CD14-positive monocyte (primary cell): ENCODE measurements at regions not wholly inside any gene's neighbourhood (a gene's known extent, or its start where the extent isn't known, plus 50 kb on each side); places are given as distances from the start of the nearest gene placed in this dataset.
"Not testable (repeated sequence)": the region's sequence is repeated elsewhere in the genome, so short reads cannot be mapped to it uniquely, and the experiment has no call there.

Experiments used
- DNase-seq, 3 donors: peaks; one replicate each; pipeline ENCODE4 v3.0.0-alpha.2; 2011 to 2022
- H2AFZ ChIP-seq: 2 replicates; pipeline ENCODE4 v1.6.0; 2012; ENCODE audit warnings: mild to moderate bottlenecking, low read depth, low read length, inconsistent platforms; ENCODE audit not compliant: insufficient read depth, poor library complexity, severe bottlenecking
- H3K27ac ChIP-seq, 2 donors: 1 replicate in 1 of 2; 2 replicates in 1 of 2; pipeline ENCODE4 v1.5.1; 2012 to 2013; ENCODE audit warnings: low read length in 2 of 2, control low read depth in 1 of 2, inconsistent platforms in 1 of 2, low read depth in 1 of 2, mild to moderate bottlenecking in 1 of 2
- H3K27me3 ChIP-seq, 2 donors: one replicate each; pipeline versions ENCODE4 v1.6.0 to v1.6.1; 2011 to 2013; ENCODE audit warnings: low read length in 2 of 2; ENCODE audit not compliant: control insufficient read depth in 2 of 2, insufficient read depth in 2 of 2
- H3K36me3 ChIP-seq, 2 donors: replicated peaks in 1 of 2; 1 replicate in 1 of 2; 2 replicates in 1 of 2; pipeline versions ENCODE4 v1.5.1 to v1.6.1; 2012 to 2013; ENCODE audit warnings: low read length in 2 of 2, control low read depth in 1 of 2, inconsistent platforms in 1 of 2, mild to moderate bottlenecking in 1 of 2; ENCODE audit not compliant: insufficient read depth in 2 of 2, control insufficient read depth in 1 of 2
- H3K4me1 ChIP-seq, 2 donors: 1 replicate in 1 of 2; 2 replicates in 1 of 2; pipeline versions ENCODE4 v1.5.1 to v1.6.1; 2012 to 2013; ENCODE audit warnings: low read length in 2 of 2, control low read depth in 1 of 2, inconsistent platforms in 1 of 2, mild to moderate bottlenecking in 1 of 2, moderate library complexity in 1 of 2; ENCODE audit not compliant: insufficient read depth in 2 of 2, control insufficient read depth in 1 of 2
- H3K4me2 ChIP-seq: replicated peaks from 2 replicates; pipeline ENCODE3; 2012; ENCODE audit warnings: low read length, moderate library complexity, mild to moderate bottlenecking; ENCODE audit not compliant: poor library complexity, severe bottlenecking; ENCODE audit errors: extremely low read depth
- H3K4me3 ChIP-seq, 3 experiments: fragments of 200-600 bp in 1 of 3; sonication (generic) in 1 of 3; replicated peaks in 1 of 3; 1 replicate in 2 of 3; 2 replicates in 1 of 3; pipeline ENCODE4 v1.5.1; 2011 to 2013; ENCODE audit warnings: low read length in 3 of 3, mild to moderate bottlenecking in 3 of 3, control low read depth in 2 of 3, low read depth in 2 of 3, inconsistent platforms in 1 of 3, moderate library complexity in 1 of 3
- H3K79me2 ChIP-seq: 2 replicates; pipeline ENCODE4 v1.6.0; 2012; ENCODE audit warnings: mild to moderate bottlenecking, control low read depth, inconsistent platforms, low read length, moderate library complexity; ENCODE audit not compliant: insufficient read depth
- H3K9ac ChIP-seq: 2 replicates; pipeline ENCODE4 v1.6.0; 2017; ENCODE audit warnings: low read length, mild to moderate bottlenecking; ENCODE audit not compliant: insufficient read depth, poor library complexity, severe bottlenecking
- H3K9me3 ChIP-seq, 2 donors: replicated peaks in 1 of 2; 1 replicate in 1 of 2; 2 replicates in 1 of 2; pipeline versions ENCODE4 v1.5.1 to v1.6.1; 2012 to 2013; ENCODE audit warnings: low read length in 2 of 2, control low read depth in 1 of 2; ENCODE audit not compliant: control insufficient read depth in 1 of 2, insufficient read depth in 1 of 2
- H4K20me1 ChIP-seq: 2 replicates; pipeline ENCODE4 v1.6.0; 2012; ENCODE audit warnings: mild to moderate bottlenecking, low read length, control low read depth, moderate library complexity; ENCODE audit not compliant: insufficient read depth
- H3K27ac Mint-ChIP-seq, 7 donors: one replicate each; pipeline ENCODE4 v1.8.0; 2020; ENCODE audit warnings: mild to moderate bottlenecking in 7 of 7, mixed read lengths in 7 of 7, moderate library complexity in 6 of 7, inconsistent platforms in 2 of 7
- H3K27me3 Mint-ChIP-seq, 3 donors: one replicate each; pipeline ENCODE4 v1.8.0; 2021 to 2022; ENCODE audit warnings: low read depth in 3 of 3, mild to moderate bottlenecking in 3 of 3, mixed read lengths in 3 of 3, moderate library complexity in 3 of 3, inconsistent platforms in 1 of 3
- H3K36me3 Mint-ChIP-seq, 2 donors: one replicate each; pipeline ENCODE4 v1.8.0; 2020; ENCODE audit warnings: mixed read lengths in 2 of 2, inconsistent platforms in 1 of 2, mild to moderate bottlenecking in 1 of 2
- H3K4me1 Mint-ChIP-seq: one replicate; pipeline ENCODE4 v1.8.0; 2020; ENCODE audit warnings: mild to moderate bottlenecking, mixed read lengths
- H3K4me3 Mint-ChIP-seq, 2 donors: one replicate each; pipeline ENCODE4 v1.8.0; 2020; ENCODE audit warnings: mild to moderate bottlenecking in 2 of 2, mixed read lengths in 2 of 2, moderate library complexity in 1 of 2
- H3K9me3 Mint-ChIP-seq, 7 donors: one replicate each; pipeline ENCODE4 v1.8.0; 2020 to 2022; ENCODE audit warnings: mixed read lengths in 7 of 7, mild to moderate bottlenecking in 6 of 7, moderate library complexity in 6 of 7, inconsistent platforms in 2 of 7
- WGBS: methylation state at CpG from one replicate; pipeline ENCODE4 v1.1.5; 2013; ENCODE audit warnings: missing lambda C conversion rate; ENCODE audit not compliant: insufficient coverage; 5-methylcytosine and 5-hydroxymethylcytosine counted together
- intact Hi-C, 2 donors: fragments of 100-400 bp; cut with micrococcal nuclease; formaldehyde crosslinking; loops; one replicate each; pipeline versions ENCODE4 v1.15.0 to v1.15.1; 2023
- TF ChIP-seq, protein P1 (sequence below): fragments of 200-600 bp; IDR thresholded peaks from one replicate; pipeline ENCODE4 v1.8.0; 2022; ENCODE audit warnings: antibody characterized with exemption, mild to moderate bottlenecking

DNA sequence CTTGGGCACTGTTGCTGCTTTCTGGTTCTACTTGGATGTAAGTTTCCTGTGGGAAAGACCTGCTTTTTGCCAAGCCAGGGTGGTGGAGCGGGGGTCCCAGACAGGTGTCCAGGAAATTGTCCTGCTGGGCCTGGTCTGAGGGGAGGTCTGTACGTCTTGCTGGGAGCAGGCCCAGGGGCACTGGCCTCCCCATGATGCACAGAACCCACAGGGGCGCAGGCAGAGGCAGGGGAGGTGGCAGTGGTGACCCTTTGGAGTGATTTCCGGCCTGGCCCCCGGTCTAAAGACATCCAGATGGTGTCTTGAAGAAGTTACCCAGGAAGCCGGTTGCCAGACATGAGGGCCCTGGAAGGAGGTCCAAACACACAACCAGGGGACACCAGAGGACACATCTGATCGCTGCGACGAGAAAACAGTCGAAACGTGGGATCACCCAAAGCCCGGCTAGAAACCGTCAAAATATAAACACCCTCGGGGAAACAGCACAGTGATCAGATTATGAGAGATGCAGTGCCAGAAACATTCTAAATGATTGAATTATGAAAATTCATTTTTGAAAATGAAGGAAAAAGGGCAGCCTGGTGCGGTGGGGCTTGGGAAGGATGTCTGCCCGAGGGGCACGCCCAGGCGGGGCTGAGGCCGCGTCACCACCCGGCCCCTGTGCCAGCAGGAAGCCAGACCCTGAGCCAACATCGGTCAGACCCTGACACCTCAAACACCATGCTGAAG is 59.6 kb downstream of the TMEM270 start:
- H2AFZ ChIP-seq: no peak overlapping the region
- TF ChIP-seq, protein P1, sequence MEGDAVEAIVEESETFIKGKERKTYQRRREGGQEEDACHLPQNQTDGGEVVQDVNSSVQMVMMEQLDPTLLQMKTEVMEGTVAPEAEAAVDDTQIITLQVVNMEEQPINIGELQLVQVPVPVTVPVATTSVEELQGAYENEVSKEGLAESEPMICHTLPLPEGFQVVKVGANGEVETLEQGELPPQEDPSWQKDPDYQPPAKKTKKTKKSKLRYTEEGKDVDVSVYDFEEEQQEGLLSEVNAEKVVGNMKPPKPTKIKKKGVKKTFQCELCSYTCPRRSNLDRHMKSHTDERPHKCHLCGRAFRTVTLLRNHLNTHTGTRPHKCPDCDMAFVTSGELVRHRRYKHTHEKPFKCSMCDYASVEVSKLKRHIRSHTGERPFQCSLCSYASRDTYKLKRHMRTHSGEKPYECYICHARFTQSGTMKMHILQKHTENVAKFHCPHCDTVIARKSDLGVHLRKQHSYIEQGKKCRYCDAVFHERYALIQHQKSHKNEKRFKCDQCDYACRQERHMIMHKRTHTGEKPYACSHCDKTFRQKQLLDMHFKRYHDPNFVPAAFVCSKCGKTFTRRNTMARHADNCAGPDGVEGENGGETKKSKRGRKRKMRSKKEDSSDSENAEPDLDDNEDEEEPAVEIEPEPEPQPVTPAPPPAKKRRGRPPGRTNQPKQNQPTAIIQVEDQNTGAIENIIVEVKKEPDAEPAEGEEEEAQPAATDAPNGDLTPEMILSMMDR: no peak
- H4K20me1 ChIP-seq: no peaks in the 10 kb centered on the region
- no peak overlapping the region for H3K27ac ChIP-seq
- 98% methylated on average over 16 of the region's 22 CpGs for WGBS
- H3K4me2 ChIP-seq: no peak overlapping the region
- no peak overlapping the region for H3K4me3 ChIP-seq
- H3K27ac Mint-ChIP-seq: no peak overlapping the region
- H3K27me3 Mint-ChIP-seq: peaks cover 4 to 8% (median 6%) of the 10 kb centered on the region in 3 donors
- no peaks in the 10 kb centered on the region for H3K36me3 Mint-ChIP-seq
- peaks cover 0 to 3% (median 0%) of the 10 kb centered on the region in 7 donors for H3K9me3 Mint-ChIP-seq
- H3K9ac ChIP-seq: no peak overlapping the region
- no peak for DNase-seq
- H3K9me3 ChIP-seq: no peaks in the 10 kb centered on the region
- no peaks in the 10 kb centered on the region for H3K27me3 ChIP-seq
- peaks cover 1% of the 10 kb centered on the region for H3K4me1 Mint-ChIP-seq
- H3K79me2 ChIP-seq: no peaks in the 10 kb centered on the region
- no peaks in the 10 kb centered on the region for H3K4me1 ChIP-seq
- intact Hi-C loops: no loop called here
- H3K4me3 Mint-ChIP-seq: no peak overlapping the region
- no peaks in the 10 kb centered on the region for H3K36me3 ChIP-seq

DNA sequence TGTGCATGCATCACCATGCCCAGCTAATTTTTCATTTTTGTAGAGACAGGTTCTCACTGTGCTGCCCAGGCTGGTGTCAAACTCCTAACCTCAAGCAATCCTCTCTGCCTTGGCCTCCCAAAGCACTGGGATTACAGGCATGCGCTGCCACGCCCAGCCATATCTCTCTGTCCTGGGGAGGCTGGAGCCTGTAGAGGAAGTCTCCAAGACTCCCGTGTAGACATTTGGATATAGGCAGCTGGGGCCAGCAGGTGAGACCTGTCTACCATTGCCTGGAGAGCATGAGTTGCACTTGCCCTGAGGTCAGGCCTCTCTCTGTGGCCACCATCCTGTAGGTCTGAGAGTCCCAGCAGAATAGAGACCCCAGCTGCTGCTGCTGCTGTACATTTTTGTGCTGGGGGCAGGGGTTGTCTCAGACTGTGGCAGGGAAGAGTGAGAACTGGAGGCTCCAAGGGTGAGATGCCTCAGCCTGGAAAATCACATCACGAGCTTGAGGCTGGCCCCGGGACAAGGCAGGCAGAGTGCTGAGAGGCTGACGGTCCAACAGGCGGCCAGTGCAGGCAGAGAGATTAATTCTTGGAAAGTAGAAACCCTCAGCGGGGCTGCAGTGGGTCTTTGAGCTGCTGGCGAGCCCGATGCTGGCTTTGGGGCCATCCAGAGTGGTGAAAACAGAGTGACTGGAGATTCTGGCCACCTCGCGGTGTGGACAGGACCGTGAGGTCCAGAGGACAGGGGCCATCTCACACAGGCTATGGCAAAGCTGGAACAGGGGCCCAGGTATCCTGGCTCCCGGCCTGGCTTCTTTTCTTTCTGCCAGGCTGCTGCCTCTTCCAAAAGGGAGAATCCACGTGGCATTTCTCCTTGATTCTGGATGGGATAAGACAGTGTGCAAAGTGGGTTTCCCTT is 60.9 kb downstream of the TMEM270 start:
- no peaks in the 10 kb centered on the region for H3K4me1 ChIP-seq
- no peak for DNase-seq
- no peak overlapping the region for H3K4me3 Mint-ChIP-seq
- H3K79me2 ChIP-seq: no peaks in the 10 kb centered on the region
- H3K4me1 Mint-ChIP-seq: peaks cover 1% of the 10 kb centered on the region
- H3K9ac ChIP-seq: no peak overlapping the region
- H3K27ac ChIP-seq: no peak overlapping the region
- H3K27me3 Mint-ChIP-seq: peaks cover 4 to 14% (median 8%) of the 10 kb centered on the region in 3 donors
- intact Hi-C loops: no loop called here
- no peaks in the 10 kb centered on the region for H3K36me3 ChIP-seq
- TF ChIP-seq, protein P1: no peak
- no peaks in the 10 kb centered on the region for H3K27me3 ChIP-seq
- WGBS: 91% methylated on average over 14 of the region's 15 CpGs
- H3K9me3 ChIP-seq: no peaks in the 10 kb centered on the region
- H2AFZ ChIP-seq: no peak overlapping the region
- H3K4me2 ChIP-seq: no peak overlapping the region
- no peak overlapping the region for H3K4me3 ChIP-seq
- H3K27ac Mint-ChIP-seq: peak overlapping the region in 1 of 7 donors; percentile 5
- no peaks in the 10 kb centered on the region for H4K20me1 ChIP-seq
- peaks cover 0 to 6% (median 2%) of the 10 kb centered on the region in 7 donors for H3K9me3 Mint-ChIP-seq
- H3K36me3 Mint-ChIP-seq: no peaks in the 10 kb centered on the region

DNA sequence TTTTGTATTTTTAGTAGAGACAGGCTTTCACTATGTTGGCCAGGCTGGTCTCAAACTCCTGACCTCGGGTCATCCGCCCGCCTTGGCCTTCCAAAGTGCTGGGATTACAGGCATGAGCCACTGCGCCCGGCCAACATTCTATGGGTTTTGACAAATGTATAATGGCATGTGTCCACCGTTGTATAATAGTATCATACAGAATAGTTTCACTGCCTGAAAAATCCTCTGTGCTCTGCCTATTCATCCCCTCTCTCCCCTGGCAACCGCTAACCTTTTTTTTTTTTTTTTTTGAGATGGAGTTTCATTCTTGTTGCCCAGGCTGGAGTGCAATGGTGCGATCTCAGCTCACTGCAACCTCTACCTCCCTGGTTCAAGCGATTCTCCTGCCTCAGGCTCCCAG is 67.7 kb downstream of the TMEM270 start:
- H2AFZ ChIP-seq, H3K27me3 ChIP-seq, H3K4me1 Mint-ChIP-seq, H3K9me3 Mint-ChIP-seq, H3K4me2 ChIP-seq, H4K20me1 ChIP-seq, H3K4me1 ChIP-seq, H3K79me2 ChIP-seq, H3K36me3 Mint-ChIP-seq, H3K27ac Mint-ChIP-seq, H3K9me3 ChIP-seq, H3K4me3 Mint-ChIP-seq, H3K4me3 ChIP-seq, H3K36me3 ChIP-seq, H3K9ac ChIP-seq, DNase-seq, intact Hi-C loops, H3K27ac ChIP-seq: not testable (repeated sequence)
- 100% methylated on average over 5 of the region's 9 CpGs for WGBS
- peaks cover 7 to 11% (median 8%) of the 10 kb centered on the region in 3 donors for H3K27me3 Mint-ChIP-seq
